ENCODE measurements at regions not wholly inside any gene's neighbourhood (a gene's known extent, or its start where the extent isn't known, plus 50 kb on each side); places are given as distances from the start of the nearest gene placed in this dataset.

- H2AK5ac ChIP-seq (ENCODE audit: low read depth, low read length) = no peak overlapping the region
- H3K4ac ChIP-seq (ENCODE audit: low read length) = no peak overlapping the region
- H2BK12ac ChIP-seq (ENCODE audit: low read length) = no peak overlapping the region
- no peaks in the 10 kb centered on the region for H3K36me3 ChIP-seq (replicated peaks in 1 of 2; ENCODE audit: control insufficient read depth in 2 of 2, insufficient read depth in 2 of 2, low read length in 2 of 2)
- no peak overlapping the region for H3K18ac ChIP-seq (ENCODE audit: low read length)
- no CpG with 5 or more reads among the region's 3 CpGs for WGBS, 2 donors (ENCODE audit: extremely low coverage in 2 of 2, insufficient read length in 2 of 2, insufficient replicate concordance in 1 of 2)
- no peak overlapping the region for H4K8ac ChIP-seq (ENCODE audit: low read depth, low read length)
- H2AFZ ChIP-seq (ENCODE audit: low read length) = peak overlapping the region; percentile 25
- DNase-seq (ENCODE audit: low spot score) = peak; percentile 14
- H3K14ac ChIP-seq (ENCODE audit: low read length) = no peak overlapping the region
- H4K91ac ChIP-seq (ENCODE audit: low read depth, low read length, poor library complexity) = no peak overlapping the region
- H3K27ac ChIP-seq (replicated peaks; ENCODE audit: low read length) = no peak overlapping the region
- H2BK15ac ChIP-seq (ENCODE audit: low read length) = no peak overlapping the region
- H2BK120ac ChIP-seq (ENCODE audit: low read depth, low read length) = no peak overlapping the region
- H3K4me1 ChIP-seq (ENCODE audit: control insufficient read depth in 2 of 2, insufficient read depth in 1 of 2, low read depth in 1 of 2, low read length in 2 of 2) = no peaks in the 10 kb centered on the region
- no peak overlapping the region for H3K4me2 ChIP-seq (ENCODE audit: insufficient read depth, low read length, poor library complexity, severe bottlenecking)
- no peak overlapping the region for H3K9ac ChIP-seq (ENCODE audit: low read depth, low read length, poor library complexity)
- no peak overlapping the region for H3K4me3 ChIP-seq (ENCODE audit: low read length in 2 of 2)
- H2BK5ac ChIP-seq (ENCODE audit: low read length) = no peak overlapping the region
- no peaks in the 10 kb centered on the region for H3K9me3 ChIP-seq (replicated peaks in 1 of 2; ENCODE audit: control insufficient read depth in 2 of 2, insufficient read depth in 1 of 2, low read depth in 1 of 2, low read length in 2 of 2)
- no peaks in the 10 kb centered on the region for H3K79me1 ChIP-seq (ENCODE audit: low read depth, low read length)
- no peaks in the 10 kb centered on the region for H3K27me3 ChIP-seq (ENCODE audit: control insufficient read depth in 3 of 3, insufficient read depth in 3 of 3, low read depth in 1 of 3, low read length in 3 of 3)
- H3K23ac ChIP-seq (ENCODE audit: low read depth, low read length, poor library complexity) = no peak overlapping the region
Observed at GRCh38 chr2:5609201-5609600, 83.0 kb upstream of the SOX11 start.

GRCh38 chr2:5612666-5613065 is 79.5 kb upstream of the SOX11 start:
- DNase-seq (ENCODE audit: low spot score) = no peak
- no peak overlapping the region for H3K9ac ChIP-seq (ENCODE audit: low read depth, low read length, poor library complexity)
- peaks cover 0 to 2% of the 10 kb centered on the region in 2 donors for H3K4me1 ChIP-seq (ENCODE audit: control insufficient read depth in 2 of 2, insufficient read depth in 1 of 2, low read depth in 1 of 2, low read length in 2 of 2)
- no peak overlapping the region for H2AFZ ChIP-seq (ENCODE audit: low read length)
- no peak overlapping the region for H4K8ac ChIP-seq (ENCODE audit: low read depth, low read length)
- peaks cover 0 to 5% of the 10 kb centered on the region in 2 donors for H3K9me3 ChIP-seq (replicated peaks in 1 of 2; ENCODE audit: control insufficient read depth in 2 of 2, insufficient read depth in 1 of 2, low read depth in 1 of 2, low read length in 2 of 2)
- H3K4ac ChIP-seq (ENCODE audit: low read length) = no peak overlapping the region
- H2BK5ac ChIP-seq (ENCODE audit: low read length) = no peak overlapping the region
- H3K79me1 ChIP-seq (ENCODE audit: low read depth, low read length) = no peaks in the 10 kb centered on the region
- no peak overlapping the region for H2BK12ac ChIP-seq (ENCODE audit: low read length)
- no CpG with 5 or more reads among the region's 3 CpGs for WGBS, 2 donors (ENCODE audit: extremely low coverage in 2 of 2, insufficient read length in 2 of 2, insufficient replicate concordance in 1 of 2)
- H3K27ac ChIP-seq (replicated peaks; ENCODE audit: low read length) = no peak overlapping the region
- H2BK120ac ChIP-seq (ENCODE audit: low read depth, low read length) = no peak overlapping the region
- no peaks in the 10 kb centered on the region for H3K27me3 ChIP-seq (ENCODE audit: control insufficient read depth in 3 of 3, insufficient read depth in 3 of 3, low read depth in 1 of 3, low read length in 3 of 3)
- no peak overlapping the region for H3K23ac ChIP-seq (ENCODE audit: low read depth, low read length, poor library complexity)
- H4K91ac ChIP-seq (ENCODE audit: low read depth, low read length, poor library complexity) = no peak overlapping the region
- H3K14ac ChIP-seq (ENCODE audit: low read length) = no peak overlapping the region
- H2AK5ac ChIP-seq (ENCODE audit: low read depth, low read length) = no peak overlapping the region
- no peaks in the 10 kb centered on the region for H3K36me3 ChIP-seq (replicated peaks in 1 of 2; ENCODE audit: control insufficient read depth in 2 of 2, insufficient read depth in 2 of 2, low read length in 2 of 2)
- H2BK15ac ChIP-seq (ENCODE audit: low read length) = no peak overlapping the region
- H3K4me2 ChIP-seq (ENCODE audit: insufficient read depth, low read length, poor library complexity, severe bottlenecking) = no peak overlapping the region
- no peak overlapping the region for H3K18ac ChIP-seq (ENCODE audit: low read length)
- no peak overlapping the region for H3K4me3 ChIP-seq (ENCODE audit: low read length in 2 of 2)

GRCh38 chr2:5616019-5616418 is 76.2 kb upstream of the SOX11 start:
- Histone ChIP-seq H4K91ac (ENCODE audit: low read depth, low read length, poor library complexity) (no peak overlapping the region), H3K9ac (ENCODE audit: low read depth, low read length, poor library complexity) (no peak overlapping the region), H3K36me3 (replicated peaks in 1 of 2; ENCODE audit: control insufficient read depth in 2 of 2, insufficient read depth in 2 of 2, low read length in 2 of 2) (no peaks in the 10 kb centered on the region), H3K27me3 (ENCODE audit: control insufficient read depth in 3 of 3, insufficient read depth in 3 of 3, low read depth in 1 of 3, low read length in 3 of 3) (no peaks in the 10 kb centered on the region), H3K27ac (replicated peaks; ENCODE audit: low read length) (no peak overlapping the region), H3K4me1 (ENCODE audit: control insufficient read depth in 2 of 2, insufficient read depth in 1 of 2, low read depth in 1 of 2, low read length in 2 of 2) (peaks cover 3 to 7% of the 10 kb centered on the region in 2 donors), H3K23ac (ENCODE audit: low read depth, low read length, poor library complexity) (no peak overlapping the region), H3K9me3 (replicated peaks in 1 of 2; ENCODE audit: control insufficient read depth in 2 of 2, insufficient read depth in 1 of 2, low read depth in 1 of 2, low read length in 2 of 2) (peaks cover 0 to 5% of the 10 kb centered on the region in 2 donors), H3K4me3 (ENCODE audit: low read length in 2 of 2) (no peak overlapping the region), H3K18ac (ENCODE audit: low read length) (no peak overlapping the region), H2BK15ac (ENCODE audit: low read length) (no peak overlapping the region), H2BK5ac (ENCODE audit: low read length) (no peak overlapping the region), H3K4ac (ENCODE audit: low read length) (no peak overlapping the region), H3K14ac (ENCODE audit: low read length) (no peak overlapping the region), H2BK120ac (ENCODE audit: low read depth, low read length) (no peak overlapping the region), H4K8ac (ENCODE audit: low read depth, low read length) (no peak overlapping the region), H2BK12ac (ENCODE audit: low read length) (no peak overlapping the region), H2AK5ac (ENCODE audit: low read depth, low read length) (no peak overlapping the region), H3K79me1 (ENCODE audit: low read depth, low read length) (no peaks in the 10 kb centered on the region), H3K4me2 (ENCODE audit: insufficient read depth, low read length, poor library complexity, severe bottlenecking) (no peak overlapping the region), H2AFZ (ENCODE audit: low read length) (no peak overlapping the region)
- WGBS, 2 donors (ENCODE audit: extremely low coverage in 2 of 2, insufficient read length in 2 of 2, insufficient replicate concordance in 1 of 2) = no CpG with 5 or more reads among the region's 3 CpGs
- no peak for DNase-seq (ENCODE audit: low spot score)

- no peaks in the 10 kb centered on the region for H3K36me3 ChIP-seq (replicated peaks in 1 of 2; ENCODE audit: control insufficient read depth in 2 of 2, insufficient read depth in 2 of 2, low read length in 2 of 2)
- peak overlapping the region; percentile 47 for H2BK15ac ChIP-seq (ENCODE audit: low read length)
- no peak overlapping the region for H2AK5ac ChIP-seq (ENCODE audit: low read depth, low read length)
- H4K8ac ChIP-seq (ENCODE audit: low read depth, low read length) = no peak overlapping the region
- no peak overlapping the region for H2BK12ac ChIP-seq (ENCODE audit: low read length)
- H4K91ac ChIP-seq (ENCODE audit: low read depth, low read length, poor library complexity) = no peak overlapping the region
- H3K4me1 ChIP-seq (ENCODE audit: control insufficient read depth in 2 of 2, insufficient read depth in 1 of 2, low read depth in 1 of 2, low read length in 2 of 2) = peaks cover 3 to 7% of the 10 kb centered on the region in 2 donors
- H3K79me1 ChIP-seq (ENCODE audit: low read depth, low read length) = no peaks in the 10 kb centered on the region
- H3K23ac ChIP-seq (ENCODE audit: low read depth, low read length, poor library complexity) = no peak overlapping the region
- no peak overlapping the region for H2BK120ac ChIP-seq (ENCODE audit: low read depth, low read length)
- no peak overlapping the region for H3K4ac ChIP-seq (ENCODE audit: low read length)
- no peaks in the 10 kb centered on the region for H3K27me3 ChIP-seq (ENCODE audit: control insufficient read depth in 3 of 3, insufficient read depth in 3 of 3, low read depth in 1 of 3, low read length in 3 of 3)
- peaks cover 0 to 5% of the 10 kb centered on the region in 2 donors for H3K9me3 ChIP-seq (replicated peaks in 1 of 2; ENCODE audit: control insufficient read depth in 2 of 2, insufficient read depth in 1 of 2, low read depth in 1 of 2, low read length in 2 of 2)
- no peak overlapping the region for H2BK5ac ChIP-seq (ENCODE audit: low read length)
- WGBS, 2 donors (ENCODE audit: extremely low coverage in 2 of 2, insufficient read length in 2 of 2, insufficient replicate concordance in 1 of 2) = no CpG with 5 or more reads among the region's 8 CpGs
- H3K9ac ChIP-seq (ENCODE audit: low read depth, low read length, poor library complexity) = no peak overlapping the region
- no peak overlapping the region for H3K4me2 ChIP-seq (ENCODE audit: insufficient read depth, low read length, poor library complexity, severe bottlenecking)
- no peak overlapping the region for H2AFZ ChIP-seq (ENCODE audit: low read length)
- no peak for DNase-seq (ENCODE audit: low spot score)
- no peak overlapping the region for H3K14ac ChIP-seq (ENCODE audit: low read length)
- H3K27ac ChIP-seq (replicated peaks; ENCODE audit: low read length) = no peak overlapping the region
- H3K4me3 ChIP-seq (ENCODE audit: low read length in 2 of 2) = no peak overlapping the region
- no peak overlapping the region for H3K18ac ChIP-seq (ENCODE audit: low read length)
Observed at GRCh38 chr2:5617358-5617757, 74.8 kb upstream of the SOX11 start.
